ENCODE measurements at regions not wholly inside any gene's neighbourhood (a gene's known extent, or its start where the extent isn't known, plus 50 kb on each side); places are given as distances from the start of the nearest gene placed in this dataset.
"Not testable (repeated sequence)": the region's sequence is repeated elsewhere in the genome, so short reads cannot be mapped to it uniquely, and the experiment has no call there.

- no peak for DNase-seq (ENCODE audit: low spot score)
These were observed 226.5 kb downstream of the DKK1 start for GRCh38 chr10:52540479-52540984.

- no peak for DNase-seq (ENCODE audit: low spot score)
These were observed 227.0 kb downstream of the DKK1 start for GRCh38 chr10:52541006-52541473.

- no peak for DNase-seq (ENCODE audit: low spot score)
These were observed 228.8 kb downstream of the DKK1 start for GRCh38 chr10:52542906-52543305.

GRCh38 chr10:52551046-52551445 is 221.5 kb downstream of the MBL2 start:
- no peak for DNase-seq (ENCODE audit: low spot score)

- DNase-seq (ENCODE audit: low spot score), result no peak
These were observed 214.5 kb downstream of the MBL2 start for GRCh38 chr10:52558090-52558489.

GRCh38 chr10:52561322-52561721 is 211.3 kb downstream of the MBL2 start:
- no peak for DNase-seq (ENCODE audit: low spot score)

- no peak for DNase-seq (ENCODE audit: low spot score)
These were observed 209.2 kb downstream of the MBL2 start for GRCh38 chr10:52563360-52563759.

- DNase-seq (ENCODE audit: low spot score), result no peak
These were observed 205.9 kb downstream of the MBL2 start for GRCh38 chr10:52566471-52567246.

- no peak for DNase-seq (ENCODE audit: low spot score)
These were observed 205.4 kb downstream of the MBL2 start for GRCh38 chr10:52567247-52567580.

- DNase-seq (ENCODE audit: low spot score), result no peak
These were observed 204.3 kb downstream of the MBL2 start for GRCh38 chr10:52568309-52568708.

GRCh38 chr10:52570490-52570889 is 202.1 kb downstream of the MBL2 start:
- DNase-seq (ENCODE audit: low spot score), result no peak

- no peak for DNase-seq (ENCODE audit: low spot score)
These were observed 201.6 kb downstream of the MBL2 start for GRCh38 chr10:52571018-52571417.

GRCh38 chr10:52571516-52572182 is 200.9 kb downstream of the MBL2 start:
- DNase-seq (ENCODE audit: low spot score), result no peak

GRCh38 chr10:52573347-52573746 is 199.2 kb downstream of the MBL2 start:
- no peak for DNase-seq (ENCODE audit: low spot score)

- DNase-seq (ENCODE audit: low spot score), result no peak
These were observed 197.9 kb downstream of the MBL2 start for GRCh38 chr10:52574697-52575096.

- DNase-seq (ENCODE audit: low spot score), result no peak
These were observed 195.5 kb downstream of the MBL2 start for GRCh38 chr10:52577047-52577446.

- no peak for DNase-seq (ENCODE audit: low spot score)
These were observed 193.6 kb downstream of the MBL2 start for GRCh38 chr10:52578871-52579405.

GRCh38 chr10:52581636-52582035 is 190.9 kb downstream of the MBL2 start:
- DNase-seq (ENCODE audit: low spot score), result not testable (repeated sequence)

GRCh38 chr10:52583336-52583735 is 189.2 kb downstream of the MBL2 start:
- no peak for DNase-seq (ENCODE audit: low spot score)

GRCh38 chr10:52586710-52587109 is 185.9 kb downstream of the MBL2 start:
- no peak for DNase-seq (ENCODE audit: low spot score)

GRCh38 chr10:52597189-52597863 is 175.3 kb downstream of the MBL2 start:
- DNase-seq (ENCODE audit: low spot score), result no peak

GRCh38 chr10:52598936-52599335 is 173.6 kb downstream of the MBL2 start:
- no peak for DNase-seq (ENCODE audit: low spot score)
